ENCODE measurements at regions not wholly inside any gene's neighbourhood (a gene's known extent, or its start where the extent isn't known, plus 50 kb on each side); places are given as distances from the start of the nearest gene placed in this dataset.

DNA sequence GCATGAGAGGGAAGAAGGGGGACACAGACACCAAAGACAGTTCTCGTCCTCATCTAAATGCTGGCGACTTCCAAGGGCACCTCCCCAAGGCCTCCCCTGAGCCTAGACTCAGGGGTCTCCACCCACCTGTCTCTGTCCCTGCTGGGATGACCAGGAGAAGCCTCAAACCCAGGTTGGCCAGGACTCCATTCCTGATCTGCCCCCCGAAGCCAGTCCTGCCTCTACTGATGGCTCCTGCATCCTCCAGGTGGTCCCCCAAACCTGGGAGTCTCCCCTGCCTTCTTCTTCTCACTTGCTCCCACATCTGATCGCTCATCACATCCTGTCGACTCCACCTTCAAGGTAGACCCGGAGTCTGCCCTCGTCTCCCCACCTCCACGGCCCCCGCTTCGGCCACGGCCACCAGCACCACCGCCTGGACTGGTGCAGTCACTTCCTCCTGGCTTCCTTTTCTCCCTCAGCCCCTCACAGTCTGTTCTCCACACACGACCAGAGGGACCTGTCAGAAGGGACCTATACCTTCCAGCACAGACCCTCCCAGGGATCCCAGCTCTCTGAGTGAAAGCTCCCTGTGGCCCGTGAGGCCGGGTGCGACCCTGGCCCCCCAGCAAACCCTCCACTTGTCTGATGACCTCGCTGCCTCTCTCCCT lies 92.1 kb downstream of the CEBPB start:
- TF ChIP-seq GATA3 (IDR thresholded peaks at IDR 0.05; ENCODE audit: low read depth, low read length) (no peak), GATA2 (IDR thresholded peaks at IDR 0.05; ENCODE audit: low read depth, low read length) (no peak)

DNA sequence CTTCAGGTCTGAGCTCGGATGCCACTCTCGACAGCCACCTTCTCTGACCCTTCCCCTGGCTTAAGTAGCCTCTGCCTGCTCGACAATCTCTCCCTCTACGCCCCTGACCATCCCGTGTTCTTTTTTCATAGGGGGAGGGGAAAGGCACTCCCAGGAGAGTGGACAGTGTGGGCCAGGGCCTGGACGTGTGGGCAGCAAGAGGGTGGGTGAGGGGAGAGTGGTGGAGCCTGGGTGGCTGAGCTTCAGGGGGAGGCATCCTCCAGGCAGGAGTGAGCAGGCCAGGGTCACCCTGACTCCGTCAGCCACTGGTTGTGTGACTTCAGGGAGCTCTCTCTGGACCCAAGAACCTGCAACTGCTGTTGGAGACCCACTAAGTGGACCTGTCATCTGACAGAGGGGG lies 92.7 kb downstream of the CEBPB start:
- no peak for TF ChIP-seq GATA2 (IDR thresholded peaks at IDR 0.05; ENCODE audit: low read depth, low read length)
- TF ChIP-seq GATA3 (IDR thresholded peaks at IDR 0.05; ENCODE audit: low read depth, low read length) = no peak

DNA sequence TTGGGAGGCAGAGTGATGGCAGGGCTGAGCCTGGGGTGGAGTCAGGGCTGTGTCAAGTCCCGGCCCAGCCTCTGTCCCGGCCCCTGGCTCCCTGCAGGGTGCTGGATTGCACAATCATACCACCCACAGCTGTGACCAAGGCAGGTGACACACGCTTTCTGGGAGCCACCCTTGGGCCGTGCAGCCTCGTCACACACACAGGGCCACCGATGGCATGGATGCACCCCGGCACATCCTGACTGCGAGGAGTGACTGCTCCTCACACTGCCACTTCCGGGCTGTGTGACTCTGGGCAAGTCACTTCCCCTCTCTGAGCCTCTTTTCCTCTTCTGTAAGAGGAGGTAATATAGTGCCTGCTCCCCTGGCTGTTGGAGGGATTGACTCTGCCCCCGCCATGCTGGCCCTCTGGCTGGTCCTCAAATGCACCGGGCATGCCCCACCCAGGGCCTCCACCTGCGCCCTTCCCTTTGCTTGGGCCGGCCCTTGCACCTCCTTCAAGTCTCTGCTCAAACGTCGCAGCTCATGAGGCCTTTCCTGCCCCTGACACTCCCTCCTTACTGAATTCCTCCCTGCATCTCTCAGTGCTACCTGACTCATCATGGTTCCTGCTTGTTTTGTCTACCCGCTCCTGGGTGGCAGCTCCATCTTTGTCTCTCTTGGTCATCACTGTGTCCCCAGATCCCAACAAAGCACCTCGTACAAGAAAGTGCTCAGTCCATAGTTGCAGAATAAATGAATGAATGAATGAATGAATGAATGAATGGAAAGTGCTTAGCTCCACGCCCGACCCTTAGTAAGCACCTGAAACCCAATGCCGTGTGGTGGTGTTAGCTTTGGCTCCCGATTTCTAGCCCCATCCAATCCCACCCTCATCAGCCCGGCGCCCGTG lies 93.5 kb downstream of the CEBPB start:
- TF ChIP-seq GATA2 (IDR thresholded peaks at IDR 0.05; ENCODE audit: low read depth, low read length) (no peak), GATA3 (IDR thresholded peaks at IDR 0.05; ENCODE audit: low read depth, low read length) (no peak)

- TF ChIP-seq GATA2 (IDR thresholded peaks at IDR 0.05; ENCODE audit: low read depth, low read length) = no peak
- TF ChIP-seq GATA3 (IDR thresholded peaks at IDR 0.05; ENCODE audit: low read depth, low read length) = no peak
Observed at GRCh38 chr20:50284811-50285375, 94.3 kb downstream of the CEBPB start.

DNA sequence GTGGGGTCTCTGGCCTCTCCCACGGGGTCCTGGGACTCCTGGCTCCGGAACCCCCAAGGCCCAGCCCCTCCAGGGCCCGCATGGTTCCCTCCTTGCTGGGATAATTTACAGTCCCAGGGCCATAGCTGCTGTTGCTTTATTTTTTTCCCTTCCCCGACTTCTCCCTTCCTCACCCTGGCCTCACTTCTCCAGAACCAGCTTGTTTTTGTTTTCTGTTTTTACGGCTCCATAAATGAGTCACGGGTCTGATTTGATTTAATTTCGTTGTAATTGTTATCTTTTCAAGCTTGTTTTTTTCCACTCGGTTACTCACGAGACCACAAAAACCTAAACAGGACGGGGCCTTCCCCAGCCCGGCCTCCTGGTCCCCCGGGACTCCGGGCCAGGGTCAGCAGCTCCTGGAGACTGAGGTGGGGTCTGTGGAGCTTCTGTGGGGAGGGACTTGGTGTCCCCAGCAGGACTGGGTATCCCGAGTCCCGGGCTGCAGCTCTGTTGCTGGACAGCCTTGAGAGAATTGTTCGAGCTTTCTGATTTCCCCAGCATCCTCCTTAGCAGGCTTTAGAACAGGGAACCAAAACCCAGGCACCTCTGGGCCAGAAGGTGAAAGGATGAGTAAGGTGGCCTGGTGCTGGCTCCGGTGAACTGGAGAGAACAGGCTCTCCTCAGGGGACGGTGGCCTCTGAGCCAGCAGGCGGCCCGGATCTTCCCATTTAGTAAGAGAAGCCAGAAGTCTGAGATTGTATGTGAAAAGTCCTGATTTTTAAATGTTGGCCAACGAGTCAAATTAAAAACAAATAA lies 94.9 kb downstream of the CEBPB start:
- TF ChIP-seq GATA3 (IDR thresholded peaks at IDR 0.05; ENCODE audit: low read depth, low read length) (no peak), GATA2 (IDR thresholded peaks at IDR 0.05; ENCODE audit: low read depth, low read length) (no peak)

DNA sequence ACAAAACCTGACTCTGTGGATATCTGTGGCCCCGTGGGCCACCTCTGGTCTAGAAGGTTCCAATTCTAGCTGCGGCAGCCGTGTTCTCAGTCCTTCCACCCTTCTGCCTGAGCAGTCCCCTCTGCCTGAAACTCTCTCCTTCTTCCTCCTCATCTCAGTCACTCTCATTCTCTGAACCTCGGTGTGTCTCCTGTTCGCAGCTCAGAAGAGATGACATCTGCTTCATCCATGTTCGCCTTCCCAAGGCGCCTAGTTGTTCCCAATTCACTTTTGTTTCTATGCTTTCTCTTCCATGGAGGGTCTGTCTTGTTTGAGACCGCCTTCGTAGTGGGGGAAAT lies 95.5 kb downstream of the CEBPB start:
- TF ChIP-seq GATA2 (IDR thresholded peaks at IDR 0.05; ENCODE audit: low read depth, low read length) (no peak), GATA3 (IDR thresholded peaks at IDR 0.05; ENCODE audit: low read depth, low read length) (no peak)

DNA sequence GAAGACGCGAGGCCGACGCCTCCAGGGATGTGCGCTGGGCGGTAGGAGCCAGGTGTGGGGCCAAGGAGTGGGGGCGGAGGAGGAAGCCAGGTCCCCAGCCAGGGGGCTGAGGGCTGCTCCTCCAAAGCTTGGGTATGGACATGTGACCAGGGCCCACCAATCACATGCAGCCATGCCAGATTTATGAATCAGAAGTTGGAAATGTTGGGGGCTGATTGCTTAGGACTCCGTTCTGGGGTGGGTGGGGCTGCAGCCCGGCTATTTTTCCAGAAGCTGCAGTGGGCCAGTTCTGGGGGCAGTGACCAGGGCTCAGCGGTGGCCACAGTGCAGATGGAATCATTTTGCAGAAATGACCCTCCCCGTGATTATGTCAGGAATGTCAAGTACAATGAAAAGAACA lies 96.0 kb downstream of the CEBPB start:
- TF ChIP-seq GATA2 (IDR thresholded peaks at IDR 0.05; ENCODE audit: low read depth, low read length) (no peak), GATA3 (IDR thresholded peaks at IDR 0.05; ENCODE audit: low read depth, low read length) (no peak)

DNA sequence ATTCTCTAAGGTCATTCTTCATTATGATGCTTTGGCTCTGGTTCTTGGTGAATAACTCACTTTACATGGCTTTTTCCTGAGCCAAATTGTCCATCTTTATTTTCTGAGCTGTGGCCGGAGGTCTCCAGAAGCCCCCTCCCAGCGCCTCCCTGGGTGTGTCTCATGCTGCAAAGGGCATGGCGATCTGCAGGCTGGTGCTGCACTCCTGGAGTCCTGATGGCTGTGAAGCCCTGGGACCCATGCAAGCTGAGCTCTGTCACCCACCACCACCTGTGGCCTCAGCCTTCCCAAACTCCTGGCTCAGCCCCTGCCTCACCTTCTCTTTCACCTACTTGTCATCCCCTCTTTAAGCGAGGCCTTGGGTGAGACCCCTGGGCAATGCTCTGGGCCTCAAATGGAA lies 96.9 kb downstream of the CEBPB start:
- TF ChIP-seq GATA2 (IDR thresholded peaks at IDR 0.05; ENCODE audit: low read depth, low read length) (no peak), GATA3 (IDR thresholded peaks at IDR 0.05; ENCODE audit: low read depth, low read length) (no peak)

DNA sequence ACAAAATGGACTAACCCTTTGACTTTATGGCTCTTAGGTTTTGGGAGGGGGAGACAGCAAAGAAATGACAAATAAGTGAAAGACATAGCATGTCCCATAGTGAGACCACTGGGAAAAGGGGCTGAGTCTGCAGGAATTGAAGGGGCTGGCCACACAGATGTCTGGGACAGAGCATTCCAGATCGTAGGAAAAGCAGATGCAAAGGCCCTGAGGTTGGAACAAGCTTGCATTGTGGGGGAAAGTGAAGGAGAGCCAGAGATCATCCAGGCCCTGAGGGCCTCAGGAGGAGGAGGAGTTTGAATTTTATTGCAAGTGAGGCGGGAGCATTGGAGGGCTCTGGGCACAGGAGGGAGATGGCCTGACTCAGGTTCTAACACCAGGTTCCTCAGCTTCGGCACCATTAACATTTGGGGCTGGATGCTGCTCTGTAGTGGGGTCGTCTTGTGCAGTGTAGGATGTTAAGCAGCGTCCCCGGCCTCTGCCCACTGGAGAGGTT lies 97.5 kb downstream of the CEBPB start:
- TF ChIP-seq GATA3 (IDR thresholded peaks at IDR 0.05; ENCODE audit: low read depth, low read length) (no peak), GATA2 (IDR thresholded peaks at IDR 0.05; ENCODE audit: low read depth, low read length) (no peak)

DNA sequence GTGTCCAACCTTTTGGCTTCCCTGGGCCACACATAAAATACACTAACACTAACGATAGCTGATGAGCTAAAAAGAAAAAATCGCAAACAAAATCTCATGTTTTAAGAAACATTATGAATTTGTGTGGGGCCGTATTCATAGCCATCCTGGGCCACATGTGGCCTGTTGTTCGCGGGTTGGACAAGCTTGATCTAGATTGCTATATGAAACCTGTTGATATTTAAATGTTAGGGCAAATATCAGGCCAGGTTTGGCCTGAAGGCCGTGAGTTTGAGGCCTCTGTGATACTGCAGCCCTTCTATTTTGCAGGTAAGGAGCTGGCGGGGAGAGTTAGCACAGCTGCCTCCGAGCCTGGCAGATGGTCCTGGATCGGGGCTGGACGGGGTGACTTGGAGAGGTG lies 99.0 kb downstream of the CEBPB start:
- no peak for TF ChIP-seq GATA2 (IDR thresholded peaks at IDR 0.05; ENCODE audit: low read depth, low read length)
- no peak for TF ChIP-seq GATA3 (IDR thresholded peaks at IDR 0.05; ENCODE audit: low read depth, low read length)

DNA sequence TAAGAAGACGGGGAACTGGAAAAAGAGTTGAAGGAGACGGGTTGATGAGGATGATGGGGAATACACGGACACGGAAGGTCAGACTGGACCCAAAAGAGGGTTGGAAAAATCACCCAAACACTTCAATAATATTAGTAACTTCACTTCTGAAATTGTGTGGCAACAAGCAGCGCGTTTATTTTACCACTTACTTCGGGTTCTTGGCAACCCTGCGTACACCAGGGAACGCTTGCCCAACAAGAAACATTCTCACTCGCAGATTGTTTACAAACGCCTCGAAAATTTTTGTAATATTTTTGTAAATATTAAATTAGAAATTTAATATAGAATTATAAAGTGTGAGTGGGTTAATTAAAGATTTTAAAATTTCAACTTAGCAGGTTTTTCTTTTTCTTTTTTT lies 99.5 kb downstream of the CEBPB start:
- TF ChIP-seq GATA2 (IDR thresholded peaks at IDR 0.05; ENCODE audit: low read depth, low read length) (no peak), GATA3 (IDR thresholded peaks at IDR 0.05; ENCODE audit: low read depth, low read length) (no peak)

DNA sequence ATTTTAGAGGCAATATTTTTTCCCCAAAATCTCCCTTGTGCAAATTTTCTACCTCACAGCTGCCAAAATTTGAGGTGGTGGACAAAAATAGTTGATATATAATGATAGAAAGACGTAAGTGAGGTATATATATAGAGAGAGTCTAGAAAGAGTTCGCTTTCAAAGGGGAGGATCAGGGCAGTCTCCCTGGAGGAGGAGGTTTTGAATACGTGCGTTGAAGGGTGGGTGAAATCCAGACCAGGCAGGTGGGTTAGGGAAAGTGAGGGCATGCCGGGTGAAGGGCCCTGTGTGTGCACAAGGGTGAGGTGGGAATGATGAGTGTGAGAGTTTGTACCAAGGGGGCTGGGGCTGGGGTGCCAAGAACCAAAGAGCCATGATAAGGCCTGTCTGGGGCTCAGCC lies 100.2 kb downstream of the CEBPB start:
- TF ChIP-seq GATA2 (IDR thresholded peaks at IDR 0.05; ENCODE audit: low read depth, low read length) = no peak
- TF ChIP-seq GATA3 (IDR thresholded peaks at IDR 0.05; ENCODE audit: low read depth, low read length) = no peak

- TF ChIP-seq GATA3 (IDR thresholded peaks at IDR 0.05; ENCODE audit: low read depth, low read length) (no peak), GATA2 (IDR thresholded peaks at IDR 0.05; ENCODE audit: low read depth, low read length) (no peak)
Observed at GRCh38 chr20:50291254-50292078, 100.8 kb downstream of the CEBPB start.
